GM06990 (cell line): ENCODE measurements at regions not wholly inside any gene's neighbourhood (a gene's known extent, or its start where the extent isn't known, plus 50 kb on each side); places are given as distances from the start of the nearest gene placed in this dataset.

Experiments used
- DNase-seq: peaks from one replicate; pipeline ENCODE4 v3.0.0-alpha.2; 2011; ENCODE audit not compliant: insufficient read length; ENCODE audit errors: extremely low read depth
- H3K27me3 ChIP-seq: replicated peaks from 2 replicates; pipeline ENCODE4 v1.6.0; 2011; ENCODE audit warnings: low read length; ENCODE audit not compliant: control insufficient read depth, insufficient read depth
- H3K36me3 ChIP-seq: 2 replicates; pipeline ENCODE4 v1.5.1; 2011; ENCODE audit warnings: low read length; ENCODE audit not compliant: control insufficient read depth, insufficient read depth
- H3K4me3 ChIP-seq: replicated peaks from 2 replicates; pipeline ENCODE4 v1.5.1; 2011; ENCODE audit warnings: low read depth, mild to moderate bottlenecking, control low read depth, low read length
- TF ChIP-seq, protein P1 (sequence below): IDR thresholded peaks from 2 replicates; pipeline ENCODE4 v1.5.1; 2011; ENCODE audit warnings: low read length, control low read depth, mild to moderate bottlenecking, inconsistent platforms; ENCODE audit not compliant: insufficient read depth, poor library complexity, severe bottlenecking

DNA sequence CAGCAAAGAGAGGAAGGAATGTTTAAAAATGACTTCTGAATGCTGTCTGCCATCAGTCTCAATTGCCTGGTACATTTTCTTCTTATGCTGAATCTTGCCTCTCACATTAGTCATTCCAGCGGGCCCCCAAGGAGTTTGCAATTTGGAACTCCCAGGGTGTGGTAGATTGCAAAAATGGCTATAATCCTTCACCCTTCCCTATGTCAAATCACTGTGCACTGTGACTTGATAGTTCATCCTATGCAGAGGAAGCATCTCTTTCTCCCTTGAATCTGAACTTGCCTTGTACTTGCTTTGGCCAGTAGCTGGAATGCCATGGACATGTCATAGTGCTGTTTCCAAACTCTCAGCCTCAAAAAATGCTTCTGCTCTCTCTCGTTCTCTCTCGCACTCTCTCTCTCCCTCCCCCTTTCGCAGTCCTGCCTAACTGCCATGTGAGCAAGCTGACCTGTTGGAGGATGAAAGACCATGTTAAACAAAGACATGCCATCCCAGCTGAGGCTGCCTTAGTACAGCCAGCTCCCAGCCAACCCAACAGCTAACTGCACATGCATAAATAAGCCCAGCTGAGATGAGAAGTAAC lies 284.0 kb upstream of the TLE4 start:
- TF ChIP-seq, protein P1, sequence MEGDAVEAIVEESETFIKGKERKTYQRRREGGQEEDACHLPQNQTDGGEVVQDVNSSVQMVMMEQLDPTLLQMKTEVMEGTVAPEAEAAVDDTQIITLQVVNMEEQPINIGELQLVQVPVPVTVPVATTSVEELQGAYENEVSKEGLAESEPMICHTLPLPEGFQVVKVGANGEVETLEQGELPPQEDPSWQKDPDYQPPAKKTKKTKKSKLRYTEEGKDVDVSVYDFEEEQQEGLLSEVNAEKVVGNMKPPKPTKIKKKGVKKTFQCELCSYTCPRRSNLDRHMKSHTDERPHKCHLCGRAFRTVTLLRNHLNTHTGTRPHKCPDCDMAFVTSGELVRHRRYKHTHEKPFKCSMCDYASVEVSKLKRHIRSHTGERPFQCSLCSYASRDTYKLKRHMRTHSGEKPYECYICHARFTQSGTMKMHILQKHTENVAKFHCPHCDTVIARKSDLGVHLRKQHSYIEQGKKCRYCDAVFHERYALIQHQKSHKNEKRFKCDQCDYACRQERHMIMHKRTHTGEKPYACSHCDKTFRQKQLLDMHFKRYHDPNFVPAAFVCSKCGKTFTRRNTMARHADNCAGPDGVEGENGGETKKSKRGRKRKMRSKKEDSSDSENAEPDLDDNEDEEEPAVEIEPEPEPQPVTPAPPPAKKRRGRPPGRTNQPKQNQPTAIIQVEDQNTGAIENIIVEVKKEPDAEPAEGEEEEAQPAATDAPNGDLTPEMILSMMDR: no peak
- no peak for DNase-seq
- no peaks in the 10 kb centered on the region for H3K27me3 ChIP-seq
- no peak overlapping the region for H3K4me3 ChIP-seq
- no peaks in the 10 kb centered on the region for H3K36me3 ChIP-seq

DNA sequence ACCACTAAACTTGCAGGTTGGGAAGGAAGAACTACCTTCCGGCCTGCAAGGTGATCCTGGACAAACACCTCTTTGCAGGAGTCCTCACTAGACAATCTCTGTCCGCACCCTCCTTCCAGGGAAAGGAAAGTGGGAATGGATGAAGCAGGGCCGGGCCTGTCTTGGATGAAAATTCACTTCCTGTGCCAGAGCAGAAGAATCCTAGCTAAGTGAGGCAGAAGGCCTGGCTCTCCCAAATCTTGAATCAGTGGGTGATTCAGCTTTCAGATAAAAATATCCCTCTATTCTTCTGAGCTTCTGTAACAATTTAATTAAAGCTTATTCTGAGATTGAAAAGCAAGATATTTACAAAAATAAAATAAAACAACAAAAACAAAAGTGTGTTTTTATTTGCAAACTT lies 281.9 kb upstream of the TLE4 start:
- no peaks in the 10 kb centered on the region for H3K27me3 ChIP-seq
- H3K36me3 ChIP-seq: no peaks in the 10 kb centered on the region
- DNase-seq: no peak
- H3K4me3 ChIP-seq: no peak overlapping the region
- TF ChIP-seq, protein P1: no peak

- DNase-seq: no peak
- TF ChIP-seq, protein P1: no peak
- Histone ChIP-seq H3K27me3 (no peaks in the 10 kb centered on the region), H3K4me3 (no peak overlapping the region), H3K36me3 (no peaks in the 10 kb centered on the region)
Measured at GRCh38 chr9:79292731-79293280, 279.0 kb upstream of the TLE4 start.

DNA sequence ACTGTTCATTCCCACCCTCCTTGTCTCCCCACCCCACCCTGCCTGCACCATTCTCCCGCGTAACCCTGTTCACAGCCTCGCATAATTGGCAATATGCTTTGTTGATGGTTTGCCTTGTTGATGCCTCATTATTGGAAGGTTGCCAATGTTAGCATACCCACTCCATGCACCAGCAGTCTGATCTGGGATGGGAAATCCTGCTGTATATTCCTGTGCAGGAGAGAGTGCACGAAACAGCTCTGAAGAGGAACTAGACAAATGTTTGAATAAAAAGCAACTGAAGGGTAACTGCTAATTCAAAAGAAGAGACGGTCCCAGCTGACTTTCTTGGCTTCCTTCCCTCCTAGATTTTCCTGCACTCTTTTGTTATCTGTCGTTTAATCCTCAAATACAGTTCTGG lies 271.7 kb upstream of the TLE4 start:
- Histone ChIP-seq H3K4me3 (no peak overlapping the region), H3K27me3 (no peaks in the 10 kb centered on the region), H3K36me3 (no peaks in the 10 kb centered on the region)
- DNase-seq: no peak
- TF ChIP-seq, protein P1: no peak

DNA sequence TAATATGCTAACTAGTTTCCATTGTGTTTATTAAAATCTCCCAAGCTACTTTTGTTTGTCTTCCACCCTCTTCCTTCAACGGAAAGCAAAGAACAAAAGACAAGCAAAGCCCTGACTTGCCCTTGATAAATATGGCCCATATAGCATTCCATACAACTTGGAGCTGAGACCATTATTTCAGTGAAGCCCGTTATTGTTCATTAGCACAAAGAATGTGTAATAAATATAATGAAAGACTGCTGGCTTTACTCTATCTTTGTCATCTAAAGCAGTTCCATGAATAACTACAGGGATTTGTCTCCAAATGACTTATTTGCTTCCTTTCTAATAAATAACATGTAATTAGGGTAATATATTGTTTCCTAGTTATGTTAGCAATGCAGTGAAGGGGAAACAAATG lies 270.7 kb upstream of the TLE4 start:
- DNase-seq: no peak
- TF ChIP-seq, protein P1: no peak
- Histone ChIP-seq H3K36me3 (no peaks in the 10 kb centered on the region), H3K27me3 (no peaks in the 10 kb centered on the region), H3K4me3 (no peak overlapping the region)
